Trophoblast cell (in vitro differentiated cells and primary cell): ENCODE measurements at regions not wholly inside any gene's neighbourhood (a gene's known extent, or its start where the extent isn't known, plus 50 kb on each side); places are given as distances from the start of the nearest gene placed in this dataset.

Experiments
- DNase-seq, 2 donors: peaks; one replicate each; pipeline ENCODE4 v3.0.0-alpha.2; 2016
- H2AFZ ChIP-seq: 2 replicates; pipeline ENCODE4 v1.6.1; 2013; ENCODE audit warnings: low read length, moderate library complexity, mild to moderate bottlenecking; ENCODE audit not compliant: insufficient read depth, poor library complexity
- H2AK5ac ChIP-seq: 2 replicates; pipeline ENCODE4 v1.6.1; 2013; ENCODE audit warnings: mild to moderate bottlenecking, low read length
- H2BK120ac ChIP-seq: 2 replicates; pipeline ENCODE4 v1.6.1; 2013; ENCODE audit warnings: low read length, mild to moderate bottlenecking, moderate library complexity; ENCODE audit not compliant: insufficient read depth, poor library complexity
- H2BK12ac ChIP-seq: 2 replicates; pipeline ENCODE4 v1.6.1; 2013; ENCODE audit warnings: mild to moderate bottlenecking, low read length, moderate library complexity
- H2BK5ac ChIP-seq: 2 replicates; pipeline ENCODE4 v1.6.1; 2013; ENCODE audit warnings: low read length, low read depth, moderate library complexity, mild to moderate bottlenecking; ENCODE audit not compliant: poor library complexity
- H3K14ac ChIP-seq: 2 replicates; pipeline ENCODE4 v1.6.1; 2013; ENCODE audit warnings: mild to moderate bottlenecking, low read length
- H3K18ac ChIP-seq: 2 replicates; pipeline ENCODE4 v1.6.1; 2013; ENCODE audit warnings: mild to moderate bottlenecking, low read length
- H3K23ac ChIP-seq: 2 replicates; pipeline ENCODE4 v1.6.1; 2013; ENCODE audit warnings: low read length
- H3K27ac ChIP-seq: 2 replicates; pipeline ENCODE4 v1.5.1; 2013; ENCODE audit warnings: low read depth, mild to moderate bottlenecking, inconsistent platforms, low read length, moderate library complexity
- H3K27me3 ChIP-seq: 2 replicates; pipeline ENCODE4 v1.6.1; 2013; ENCODE audit warnings: inconsistent platforms, mild to moderate bottlenecking, low read length, moderate library complexity; ENCODE audit not compliant: insufficient read depth
- H3K36me3 ChIP-seq, 2 experiments: 1 replicate in 1 of 2; 2 replicates in 1 of 2; pipeline ENCODE4 v1.6.1; 2013; ENCODE audit warnings: low read length in 2 of 2, mild to moderate bottlenecking in 2 of 2, moderate library complexity in 1 of 2; ENCODE audit not compliant: insufficient read depth in 2 of 2, control insufficient read depth in 1 of 2
- H3K4ac ChIP-seq: 2 replicates; pipeline ENCODE4 v1.6.1; 2013; ENCODE audit warnings: low read depth, mild to moderate bottlenecking, low read length, moderate library complexity
- H3K4me1 ChIP-seq, 2 experiments: 1 replicate in 1 of 2; 2 replicates in 1 of 2; pipeline ENCODE4 v1.6.1; 2013; ENCODE audit warnings: low read length in 2 of 2, mild to moderate bottlenecking in 2 of 2, moderate library complexity in 1 of 2; ENCODE audit not compliant: insufficient read depth in 2 of 2, control insufficient read depth in 1 of 2
- H3K4me2 ChIP-seq: 2 replicates; pipeline ENCODE4 v1.6.1; 2013; ENCODE audit warnings: inconsistent platforms, mild to moderate bottlenecking, low read length, moderate library complexity
- H3K4me3 ChIP-seq: 2 replicates; pipeline ENCODE4 v1.5.1; 2013; ENCODE audit warnings: mild to moderate bottlenecking, low read depth, low read length, inconsistent platforms
- H3K79me1 ChIP-seq: one replicate; pipeline ENCODE4 v1.6.1; 2013; ENCODE audit warnings: low read length
- H3K79me2 ChIP-seq: 2 replicates; pipeline ENCODE4 v1.6.1; 2013; ENCODE audit warnings: low read length, mild to moderate bottlenecking; ENCODE audit not compliant: control insufficient read depth, insufficient read depth, poor library complexity
- H3K9ac ChIP-seq: 2 replicates; pipeline ENCODE4 v1.6.1; 2013; ENCODE audit warnings: mild to moderate bottlenecking, low read length
- H3K9me3 ChIP-seq: 2 replicates; pipeline ENCODE4 v1.6.1; 2013; ENCODE audit warnings: low read depth, mild to moderate bottlenecking, control low read depth, inconsistent platforms, low read length; ENCODE audit not compliant: insufficient read depth
- H4K12ac ChIP-seq: 2 replicates; pipeline ENCODE4 v1.6.1; 2013; ENCODE audit warnings: low read depth, mild to moderate bottlenecking, low read length, moderate library complexity
- H4K8ac ChIP-seq: 2 replicates; pipeline ENCODE4 v1.6.1; 2013; ENCODE audit warnings: low read depth, mild to moderate bottlenecking, low read length, moderate library complexity
- H4K91ac ChIP-seq: one replicate; pipeline ENCODE4 v1.6.1; 2013; ENCODE audit warnings: low read depth, mild to moderate bottlenecking, low read length, moderate library complexity
- WGBS: extraction: QIAGEN DNeasy Blood & Tissue Kit; methylation state at CpG from one replicate; pipeline ENCODE4 v1.1.7; 2013; ENCODE audit warnings: missing lambda C conversion rate; ENCODE audit not compliant: insufficient read length, insufficient coverage; ENCODE audit errors: extremely low coverage; 5-methylcytosine and 5-hydroxymethylcytosine counted together

GRCh38 chr2:103222969-103223368 is 461.1 kb downstream of the TMEM182 start:
- Histone ChIP-seq H4K12ac (no peak overlapping the region), H3K9me3 (no peaks in the 10 kb centered on the region), H3K79me1 (no peaks in the 10 kb centered on the region), H3K36me3 (no peaks in the 10 kb centered on the region), H2BK120ac (no peak overlapping the region), H3K18ac (no peak overlapping the region), H3K27ac (no peak overlapping the region), H3K27me3 (no peaks in the 10 kb centered on the region), H4K91ac (no peak overlapping the region), H3K4ac (no peak overlapping the region), H4K8ac (no peak overlapping the region), H2BK12ac (no peak overlapping the region), H3K4me2 (no peak overlapping the region), H3K9ac (no peak overlapping the region), H3K79me2 (no peaks in the 10 kb centered on the region), H3K4me3 (no peak overlapping the region), H3K23ac (no peak overlapping the region), H2BK5ac (no peak overlapping the region), H3K4me1 (no peaks in the 10 kb centered on the region), H2AFZ (no peak overlapping the region), H2AK5ac (no peak overlapping the region), H3K14ac (no peak overlapping the region)
- no peak for DNase-seq

GRCh38 chr2:103230796-103231195 is 469.0 kb downstream of the TMEM182 start:
- Histone ChIP-seq H3K23ac (no peak overlapping the region), H3K9ac (no peak overlapping the region), H3K4ac (no peak overlapping the region), H2BK12ac (no peak overlapping the region), H3K4me3 (no peak overlapping the region), H3K9me3 (no peaks in the 10 kb centered on the region), H3K14ac (no peak overlapping the region), H2BK5ac (no peak overlapping the region), H2AK5ac (no peak overlapping the region), H4K12ac (no peak overlapping the region), H3K27me3 (no peaks in the 10 kb centered on the region), H3K36me3 (no peaks in the 10 kb centered on the region), H4K8ac (no peak overlapping the region), H3K79me1 (no peaks in the 10 kb centered on the region), H3K4me2 (no peak overlapping the region), H2BK120ac (no peak overlapping the region), H3K27ac (no peak overlapping the region), H3K18ac (no peak overlapping the region), H4K91ac (no peak overlapping the region), H2AFZ (no peak overlapping the region), H3K4me1 (no peaks in the 10 kb centered on the region), H3K79me2 (no peaks in the 10 kb centered on the region)
- DNase-seq: no peak
- no CpG with 5 or more reads among the region's 1 CpG for WGBS

- no peak overlapping the region for H3K4me2 ChIP-seq
- no peak overlapping the region for H3K9ac ChIP-seq
- no peaks in the 10 kb centered on the region for H3K79me1 ChIP-seq
- peaks cover 0 to 3% of the 10 kb centered on the region in 2 experiments for H3K4me1 ChIP-seq
- no peak overlapping the region for H2AFZ ChIP-seq
- H2AK5ac ChIP-seq: no peak overlapping the region
- DNase-seq: no peak
- no peaks in the 10 kb centered on the region for H3K27me3 ChIP-seq
- no peak overlapping the region for H3K4ac ChIP-seq
- H3K23ac ChIP-seq: no peak overlapping the region
- H3K18ac ChIP-seq: no peak overlapping the region
- no peak overlapping the region for H4K91ac ChIP-seq
- no peak overlapping the region for H4K8ac ChIP-seq
- no peak overlapping the region for H3K14ac ChIP-seq
- H3K27ac ChIP-seq: no peak overlapping the region
- no peak overlapping the region for H4K12ac ChIP-seq
- H3K4me3 ChIP-seq: no peak overlapping the region
- H3K79me2 ChIP-seq: no peaks in the 10 kb centered on the region
- H2BK12ac ChIP-seq: no peak overlapping the region
- no peaks in the 10 kb centered on the region for H3K9me3 ChIP-seq
- H2BK5ac ChIP-seq: no peak overlapping the region
- no peaks in the 10 kb centered on the region for H3K36me3 ChIP-seq
- no CpG with 5 or more reads among the region's 4 CpGs for WGBS
- H2BK120ac ChIP-seq: no peak overlapping the region
Measured at GRCh38 chr2:103232865-103233264, 471.0 kb downstream of the TMEM182 start.

- H2AFZ ChIP-seq: no peak overlapping the region
- no peak overlapping the region for H4K91ac ChIP-seq
- H3K9me3 ChIP-seq: no peaks in the 10 kb centered on the region
- no peak overlapping the region for H3K14ac ChIP-seq
- DNase-seq: no peak
- H4K12ac ChIP-seq: no peak overlapping the region
- no peak overlapping the region for H2BK5ac ChIP-seq
- H3K27ac ChIP-seq: no peak overlapping the region
- no peak overlapping the region for H3K4me2 ChIP-seq
- H3K36me3 ChIP-seq: no peaks in the 10 kb centered on the region
- no peak overlapping the region for H2BK12ac ChIP-seq
- H3K23ac ChIP-seq: no peak overlapping the region
- no CpG with 5 or more reads among the region's 1 CpG for WGBS
- H3K27me3 ChIP-seq: no peaks in the 10 kb centered on the region
- no peak overlapping the region for H2AK5ac ChIP-seq
- no peaks in the 10 kb centered on the region for H3K79me1 ChIP-seq
- H3K4me1 ChIP-seq: peaks cover 0 to 3% of the 10 kb centered on the region in 2 experiments
- H2BK120ac ChIP-seq: no peak overlapping the region
- H3K4ac ChIP-seq: no peak overlapping the region
- H3K9ac ChIP-seq: no peak overlapping the region
- H3K18ac ChIP-seq: no peak overlapping the region
- H3K79me2 ChIP-seq: no peaks in the 10 kb centered on the region
- H4K8ac ChIP-seq: no peak overlapping the region
- no peak overlapping the region for H3K4me3 ChIP-seq
Measured at GRCh38 chr2:103233691-103234090, 471.9 kb downstream of the TMEM182 start.
